A673 (cell line): ENCODE measurements at regions not wholly inside any gene's neighbourhood (a gene's known extent, or its start where the extent isn't known, plus 50 kb on each side); places are given as distances from the start of the nearest gene placed in this dataset.
"Not testable (repeated sequence)": the region's sequence is repeated elsewhere in the genome, so short reads cannot be mapped to it uniquely, and the experiment has no call there.

Experiments
- BruUV-seq: library from RNA; stranded (reverse); fragments of 400-500 nt; replicated peaks from 2 replicates; lab custom pipeline; 2021; lab: Mats Ljungman, UMichigan
- CTCF ChIA-PET: fragments of 300-600 bp; sonication (Branson Sonifier 250); formaldehyde crosslinking; loops from one replicate; lab custom pipeline; 2022; ENCODE audit warnings: antibody characterized with exemption; lab: Charles Lee
- POLR2A ChIA-PET: fragments of 300-600 bp; sonication (Branson Sonifier 250); formaldehyde crosslinking; loops from one replicate; lab custom pipeline; 2022; ENCODE audit warnings: antibody characterized with exemption; ENCODE audit not compliant: low non-redundant PET; lab: Charles Lee
- DNase-seq: peaks from one replicate; pipeline ENCODE4 v3.0.0-alpha.2; 2015; ENCODE audit warnings: low spot score
- H3K27ac ChIP-seq: fragments of 200-600 bp; sonication (generic); 2 replicates; pipeline ENCODE4 v1.5.1; 2016; ENCODE audit warnings: mixed run types, low read depth, mild to moderate bottlenecking, mixed read lengths, antibody characterized with exemption, low read length; ENCODE audit not compliant: poor library complexity, severe bottlenecking
- H3K27me3 ChIP-seq: fragments of 200-600 bp; sonication (generic); replicated peaks from 2 replicates; pipeline ENCODE4 v1.6.1; 2017; ENCODE audit warnings: mixed run types, low read depth, mild to moderate bottlenecking, mixed read lengths, antibody characterized with exemption, low read length; ENCODE audit not compliant: insufficient read depth, poor library complexity
- H3K36me3 ChIP-seq: fragments of 200-600 bp; sonication (generic); 2 replicates; pipeline ENCODE4 v1.6.1; 2016; ENCODE audit warnings: mixed run types, mild to moderate bottlenecking, mixed read lengths, antibody characterized with exemption, low read length; ENCODE audit not compliant: insufficient read depth, poor library complexity, severe bottlenecking
- H3K4me1 ChIP-seq: fragments of 200-600 bp; sonication (generic); 2 replicates; pipeline ENCODE4 v1.6.1; 2017; ENCODE audit warnings: mixed run types, mild to moderate bottlenecking, mixed read lengths, antibody characterized with exemption, low read length; ENCODE audit not compliant: insufficient read depth, poor library complexity, severe bottlenecking
- H3K4me3 ChIP-seq: fragments of 200-600 bp; sonication (generic); 2 replicates; pipeline ENCODE4 v1.5.1; 2016; ENCODE audit warnings: low read depth, mixed run types, mild to moderate bottlenecking, mixed read lengths, low read length; ENCODE audit not compliant: poor library complexity, severe bottlenecking
- H3K9me3 ChIP-seq: fragments of 200-600 bp; sonication (generic); 2 replicates; pipeline ENCODE4 v1.6.1; 2016; ENCODE audit warnings: mixed run types, low read depth, mild to moderate bottlenecking, mixed read lengths, antibody characterized with exemption, low read length; ENCODE audit not compliant: poor library complexity, severe bottlenecking
- EZH2 ChIP-seq: fragments of 200-600 bp; sonication (generic); IDR thresholded peaks from 2 replicates; pipeline ENCODE4 v1.6.1; 2017; ENCODE audit warnings: borderline replicate concordance, low read depth, mild to moderate bottlenecking, mixed read lengths, antibody characterized with exemption, low read length; ENCODE audit not compliant: poor library complexity, severe bottlenecking
- intact Hi-C: fragments of 100-400 bp; cut with micrococcal nuclease; formaldehyde crosslinking; loops from one replicate; pipeline ENCODE4 v1.10.0; 2022; ENCODE audit not compliant: unreplicated experiment
- TF ChIP-seq, protein P1 (sequence below): fragments of 300-800, 200-600 bp; sonication (generic); conservative IDR thresholded peaks from 2 replicates; pipeline ENCODE4 v1.5.1; 2017; ENCODE audit warnings: low read depth, mild to moderate bottlenecking, antibody characterized with exemption, low read length, moderate library complexity, mixed read lengths

DNA sequence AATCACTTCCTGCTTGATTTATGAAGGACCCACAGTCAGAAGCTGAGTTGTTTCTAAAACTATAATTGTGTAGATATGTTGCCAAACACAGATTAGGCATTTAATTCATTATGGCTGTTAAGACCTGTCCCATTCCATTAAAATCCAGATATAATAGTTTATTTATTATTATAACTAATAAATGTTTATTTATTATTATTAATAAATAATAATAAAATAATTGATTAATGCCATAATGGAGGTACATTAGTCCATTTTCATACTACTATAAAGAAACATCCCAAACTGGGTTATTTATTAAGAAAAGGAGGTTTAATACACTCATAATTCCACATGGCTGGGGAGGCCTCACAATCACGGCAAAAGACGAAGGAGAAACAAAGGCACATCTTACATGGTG is 1240.9 kb downstream of the CDH11 start:
- intact Hi-C loops = no loop called here
- H3K9me3 ChIP-seq = no peaks in the 10 kb centered on the region
- no TSS peak for BruUV-seq
- DNase-seq = no peak
- H3K4me3 ChIP-seq = no peak overlapping the region
- POLR2A ChIA-PET = no interaction called here
- no peak overlapping the region for H3K27ac ChIP-seq
- TF ChIP-seq EZH2 = no peak
- TF ChIP-seq, protein P1, sequence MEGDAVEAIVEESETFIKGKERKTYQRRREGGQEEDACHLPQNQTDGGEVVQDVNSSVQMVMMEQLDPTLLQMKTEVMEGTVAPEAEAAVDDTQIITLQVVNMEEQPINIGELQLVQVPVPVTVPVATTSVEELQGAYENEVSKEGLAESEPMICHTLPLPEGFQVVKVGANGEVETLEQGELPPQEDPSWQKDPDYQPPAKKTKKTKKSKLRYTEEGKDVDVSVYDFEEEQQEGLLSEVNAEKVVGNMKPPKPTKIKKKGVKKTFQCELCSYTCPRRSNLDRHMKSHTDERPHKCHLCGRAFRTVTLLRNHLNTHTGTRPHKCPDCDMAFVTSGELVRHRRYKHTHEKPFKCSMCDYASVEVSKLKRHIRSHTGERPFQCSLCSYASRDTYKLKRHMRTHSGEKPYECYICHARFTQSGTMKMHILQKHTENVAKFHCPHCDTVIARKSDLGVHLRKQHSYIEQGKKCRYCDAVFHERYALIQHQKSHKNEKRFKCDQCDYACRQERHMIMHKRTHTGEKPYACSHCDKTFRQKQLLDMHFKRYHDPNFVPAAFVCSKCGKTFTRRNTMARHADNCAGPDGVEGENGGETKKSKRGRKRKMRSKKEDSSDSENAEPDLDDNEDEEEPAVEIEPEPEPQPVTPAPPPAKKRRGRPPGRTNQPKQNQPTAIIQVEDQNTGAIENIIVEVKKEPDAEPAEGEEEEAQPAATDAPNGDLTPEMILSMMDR = no peak
- H3K36me3 ChIP-seq = no peaks in the 10 kb centered on the region
- CTCF ChIA-PET = no interaction called here
- no peaks in the 10 kb centered on the region for H3K4me1 ChIP-seq
- H3K27me3 ChIP-seq = no peaks in the 10 kb centered on the region

DNA sequence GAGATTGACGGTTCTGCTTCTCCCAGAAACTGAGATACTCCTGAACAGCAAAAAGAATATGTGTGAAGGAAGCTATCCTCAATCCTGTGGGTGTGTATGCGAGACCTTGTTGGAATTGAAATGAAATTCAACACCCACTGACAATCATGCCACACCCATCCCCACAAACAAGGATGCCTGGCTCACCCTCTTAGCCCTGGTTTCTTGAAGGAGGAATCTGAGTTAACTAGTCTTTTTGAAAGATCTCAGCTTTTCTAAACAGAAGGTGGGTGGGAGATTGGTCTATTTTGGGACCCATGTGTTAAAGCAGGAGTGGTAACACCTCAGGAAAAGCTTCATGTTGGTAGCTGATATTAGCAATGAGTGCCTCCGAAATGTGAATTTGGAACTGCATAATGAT is 1244.5 kb downstream of the CDH11 start:
- Histone ChIP-seq H3K9me3 (no peaks in the 10 kb centered on the region), H3K36me3 (no peaks in the 10 kb centered on the region), H3K27ac (no peak overlapping the region), H3K4me3 (no peak overlapping the region), H3K4me1 (no peaks in the 10 kb centered on the region), H3K27me3 (no peaks in the 10 kb centered on the region)
- intact Hi-C loops = no loop called here
- ChIA-PET CTCF (no interaction called here), POLR2A (interaction anchor here (0.6 kb wide), 1 partner anchor 1228 kb away, joined by 5 read pairs; no protein-coding TSS in a partner anchor)
- DNase-seq = no peak
- TF ChIP-seq, protein P1 = no peak
- TF ChIP-seq EZH2 = no peak
- BruUV-seq = no TSS peak

DNA sequence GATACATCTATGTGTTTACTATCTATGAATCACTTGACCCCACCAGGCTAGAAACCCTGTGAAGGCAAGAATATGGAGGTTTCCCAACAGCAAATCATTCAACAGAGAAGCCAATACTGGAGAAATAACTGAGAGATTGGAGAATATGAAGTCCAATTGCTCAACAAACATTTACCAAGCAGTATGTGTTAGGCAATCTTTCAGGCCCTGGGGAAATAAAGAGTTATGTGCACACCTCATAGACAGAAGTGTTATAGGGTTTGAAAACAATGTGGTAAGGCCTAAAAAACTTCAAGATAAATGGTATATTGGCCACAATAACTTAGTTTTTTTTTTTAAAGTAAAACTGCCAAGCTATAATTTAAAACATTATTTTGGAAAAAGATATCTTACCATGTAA is 1245.8 kb downstream of the CDH11 start:
- BruUV-seq = no TSS peak
- Histone ChIP-seq H3K27ac (no peak overlapping the region), H3K4me1 (no peaks in the 10 kb centered on the region), H3K9me3 (no peaks in the 10 kb centered on the region), H3K36me3 (no peaks in the 10 kb centered on the region), H3K4me3 (no peak overlapping the region), H3K27me3 (no peaks in the 10 kb centered on the region)
- intact Hi-C loops = no loop called here
- no peak for DNase-seq
- CTCF ChIA-PET = no interaction called here
- TF ChIP-seq, protein P1 = no peak
- TF ChIP-seq EZH2 = no peak
- POLR2A ChIA-PET = no interaction called here

DNA sequence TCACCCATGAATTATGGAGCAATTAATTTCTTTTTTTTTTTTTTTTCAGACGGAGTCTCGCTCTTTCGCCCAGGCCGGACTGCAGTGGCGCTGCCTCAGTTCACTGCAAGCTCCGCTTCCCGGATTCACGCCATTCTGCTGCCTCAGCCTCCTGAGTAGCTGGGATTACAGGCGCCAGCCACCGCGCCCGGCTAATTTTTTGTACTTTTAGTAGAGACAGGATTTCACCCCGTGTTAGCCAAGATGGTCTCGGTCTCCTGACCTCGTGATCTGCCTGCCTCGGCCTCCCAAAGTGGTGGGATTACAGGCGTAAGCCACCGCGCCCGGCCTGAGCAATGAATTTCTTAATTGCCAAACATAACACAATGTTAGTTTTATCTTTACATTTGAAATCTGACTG is 1261.2 kb downstream of the CDH11 start:
- H3K9me3 ChIP-seq, CTCF ChIA-PET, BruUV-seq, H3K27me3 ChIP-seq, intact Hi-C loops, H3K4me3 ChIP-seq, H3K4me1 ChIP-seq, POLR2A ChIA-PET, H3K27ac ChIP-seq, H3K36me3 ChIP-seq, DNase-seq: not testable (repeated sequence)
